Activated B cell treated with CpG ODN at 0.5 μM for 24 hours (primary cell): ENCODE measurements at regions not wholly inside any gene's neighbourhood (a gene's known extent, or its start where the extent isn't known, plus 50 kb on each side); places are given as distances from the start of the nearest gene placed in this dataset.

Experiments
- ATAC-seq: fragments of 200-7000 bp; cut with Tn5 transposase; one replicate; pipeline ENCODE4 v1.10.0; 2021; ENCODE audit warnings: low read depth, mild to moderate bottlenecking, moderate library complexity
- CTCF ChIA-PET: fragments of 350-600 bp; sonication (Branson Sonifier 250); formaldehyde crosslinking; loops from one replicate; lab custom pipeline; 2021; ENCODE audit warnings: antibody characterized with exemption; lab: Charles Lee
- POLR2A ChIA-PET: fragments of 350-600 bp; sonication (Branson Sonifier 250); formaldehyde crosslinking; loops from one replicate; lab custom pipeline; 2021; ENCODE audit warnings: antibody characterized with exemption; lab: Charles Lee
- DNase-seq: peaks from one replicate; pipeline ENCODE4 v3.0.0; 2022
- H3K27ac Mint-ChIP-seq: one replicate; pipeline ENCODE4 v1.8.0; 2020; ENCODE audit warnings: mixed read lengths
- H3K27me3 Mint-ChIP-seq: one replicate; pipeline ENCODE4 v1.8.0; 2021; ENCODE audit warnings: mixed read lengths
- H3K36me3 Mint-ChIP-seq: one replicate; pipeline ENCODE4 v1.8.0; 2021; ENCODE audit warnings: low read depth, mixed read lengths
- H3K4me1 Mint-ChIP-seq: one replicate; pipeline ENCODE4 v1.8.0; 2021; ENCODE audit warnings: mixed read lengths
- H3K4me3 Mint-ChIP-seq: one replicate; pipeline ENCODE4 v1.8.0; 2020; ENCODE audit warnings: mild to moderate bottlenecking, mixed read lengths
- H3K9me3 Mint-ChIP-seq: one replicate; pipeline ENCODE4 v1.8.0; 2020; ENCODE audit warnings: mixed read lengths
- CTCF ChIP-seq: fragments of 200-600 bp; IDR thresholded peaks from one replicate; pipeline ENCODE4 v1.8.0; 2022; ENCODE audit warnings: antibody characterized with exemption, mild to moderate bottlenecking
- intact Hi-C: fragments of 100-400 bp; cut with micrococcal nuclease; formaldehyde crosslinking; loops from one replicate; pipeline ENCODE4 v1.15.1; 2024

DNA sequence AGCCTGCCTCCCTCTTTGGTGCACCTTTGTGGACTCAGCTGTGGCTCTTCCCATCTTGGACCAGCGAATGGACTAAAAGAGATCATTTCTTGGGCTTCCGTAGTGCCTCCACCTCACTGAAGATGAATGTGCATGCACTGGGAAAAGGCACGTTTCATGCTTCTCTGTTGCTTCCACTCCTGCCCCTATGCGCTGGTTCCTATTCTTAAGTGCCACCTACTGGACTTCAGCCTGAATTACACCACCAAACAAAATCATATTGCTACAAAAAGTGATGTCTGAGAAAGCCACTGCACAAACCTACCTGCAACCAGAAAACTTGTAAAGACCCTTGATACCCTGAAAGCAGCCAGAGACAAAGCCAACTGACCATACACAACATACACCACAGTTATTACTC lies 695.6 kb downstream of the TSN start:
- peaks cover 4% of the 10 kb centered on the region for H3K9me3 Mint-ChIP-seq
- no peak overlapping the region for H3K4me3 Mint-ChIP-seq
- H3K27me3 Mint-ChIP-seq, result no peaks in the 10 kb centered on the region
- no peak for ATAC-seq
- H3K27ac Mint-ChIP-seq, result no peak overlapping the region
- ChIA-PET POLR2A (no interaction called here), CTCF (interaction anchor here (1.3 kb wide), 1 partner anchor 640 kb away, joined by 3 read pairs; no protein-coding TSS in a partner anchor)
- H3K36me3 Mint-ChIP-seq, result no peaks in the 10 kb centered on the region
- intact Hi-C loops, result no loop called here
- no peak for TF ChIP-seq CTCF
- H3K4me1 Mint-ChIP-seq, result no peaks in the 10 kb centered on the region
- DNase-seq, result no peak

DNA sequence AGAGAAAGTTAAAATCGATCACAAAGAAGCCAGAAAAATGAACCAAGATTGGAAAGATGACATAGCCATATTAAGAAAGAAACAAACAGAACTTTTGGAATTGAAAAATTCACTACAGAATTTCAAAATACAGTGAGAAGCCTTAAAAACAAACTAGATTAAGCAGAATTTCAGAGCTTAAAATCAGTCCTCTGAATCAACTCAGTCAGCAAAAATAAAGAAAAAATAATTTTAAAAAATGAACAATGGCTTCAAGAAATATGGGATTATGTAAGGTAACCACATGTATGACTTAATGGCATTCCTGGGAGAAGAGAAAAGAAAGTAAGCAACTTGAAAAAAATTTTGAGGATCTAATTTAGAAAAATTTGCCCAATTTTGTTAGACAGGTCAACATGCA lies 696.2 kb downstream of the TSN start:
- TF ChIP-seq CTCF, result no peak
- CTCF ChIA-PET, result no interaction called here
- no peak for DNase-seq

DNA sequence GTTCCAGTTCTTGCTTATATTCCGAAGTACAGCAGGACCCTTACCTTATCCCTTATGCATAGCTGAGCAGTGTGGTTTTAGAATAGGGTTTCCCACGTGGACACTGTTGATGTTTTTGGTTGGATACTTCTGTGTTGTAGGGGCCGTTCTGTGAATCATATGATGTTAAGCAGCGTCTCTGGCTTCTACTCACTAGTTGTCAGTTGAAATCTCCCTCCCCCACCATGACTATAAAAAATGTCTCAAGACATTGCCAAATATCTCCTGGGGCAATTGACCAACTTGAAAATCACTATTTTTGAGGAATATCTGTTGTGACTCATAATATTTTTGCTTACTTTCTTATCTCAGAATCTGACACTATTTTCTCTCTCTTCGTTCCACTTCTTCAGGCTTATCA lies 713.7 kb downstream of the TSN start:
- no peak for TF ChIP-seq CTCF
- H3K9me3 Mint-ChIP-seq, result no peaks in the 10 kb centered on the region
- H3K4me3 Mint-ChIP-seq, result no peak overlapping the region
- intact Hi-C loops, result no loop called here
- ChIA-PET CTCF (no interaction called here), POLR2A (no interaction called here)
- ATAC-seq, result no peak
- no peaks in the 10 kb centered on the region for H3K36me3 Mint-ChIP-seq
- no peaks in the 10 kb centered on the region for H3K27me3 Mint-ChIP-seq
- no peak for DNase-seq
- no peak overlapping the region for H3K27ac Mint-ChIP-seq
- H3K4me1 Mint-ChIP-seq, result no peaks in the 10 kb centered on the region

More for the DNA sequence above, 696.2 kb downstream of the TSN start:
- ATAC-seq, result no peak
- Mint-ChIP-seq H3K27ac (no peak overlapping the region), H3K27me3 (no peaks in the 10 kb centered on the region), H3K4me1 (no peaks in the 10 kb centered on the region), H3K36me3 (no peaks in the 10 kb centered on the region), H3K4me3 (no peak overlapping the region), H3K9me3 (peaks cover 4% of the 10 kb centered on the region)
- POLR2A ChIA-PET, result no interaction called here
- intact Hi-C loops, result no loop called here

GRCh38 chr2:122471753-122472152 lies 716.3 kb downstream of the TSN start:
- CTCF ChIA-PET, result no interaction called here
- POLR2A ChIA-PET, result no interaction called here
- Mint-ChIP-seq H3K4me1 (no peaks in the 10 kb centered on the region), H3K9me3 (no peaks in the 10 kb centered on the region), H3K36me3 (no peaks in the 10 kb centered on the region), H3K27ac (no peak overlapping the region), H3K27me3 (no peaks in the 10 kb centered on the region), H3K4me3 (no peak overlapping the region)
- no peak for TF ChIP-seq CTCF
- intact Hi-C loops, result no loop called here
- DNase-seq (no peak), ATAC-seq (no peak)

DNA sequence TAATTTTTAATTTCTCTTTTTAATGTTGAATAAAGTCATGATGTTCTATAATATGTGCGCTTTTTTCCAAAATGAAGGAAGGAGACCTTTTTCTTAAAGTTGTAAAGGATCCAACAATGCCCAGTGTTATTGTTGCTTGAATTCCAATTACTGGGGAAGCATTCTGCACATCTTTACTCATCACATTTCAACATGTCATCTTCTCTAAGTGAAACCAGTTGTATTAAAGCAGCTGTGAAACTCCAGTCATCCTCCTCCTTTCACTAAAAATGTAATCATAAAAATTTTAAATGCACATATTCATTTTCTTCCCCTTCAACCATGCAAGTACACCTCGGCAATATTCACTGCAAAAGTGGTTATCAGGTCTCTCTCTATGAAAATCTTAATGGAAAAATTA lies 722.7 kb downstream of the TSN start:
- no peak for ATAC-seq
- TF ChIP-seq CTCF, result no peak

More for the DNA sequence above, 722.7 kb downstream of the TSN start:
- Mint-ChIP-seq H3K4me3 (no peak overlapping the region), H3K36me3 (no peaks in the 10 kb centered on the region), H3K27me3 (no peaks in the 10 kb centered on the region), H3K27ac (no peak overlapping the region), H3K4me1 (no peaks in the 10 kb centered on the region), H3K9me3 (no peaks in the 10 kb centered on the region)
- ChIA-PET POLR2A (no interaction called here), CTCF (no interaction called here)
- intact Hi-C loops, result no loop called here
- no peak for DNase-seq
